Uterus (tissue), 3 donors: ENCODE measurements at regions not wholly inside any gene's neighbourhood (a gene's known extent, or its start where the extent isn't known, plus 50 kb on each side); places are given as distances from the start of the nearest gene placed in this dataset.

ENCODE experiments used
- DNase-seq, 2 donors: peaks; one replicate each; pipeline ENCODE4 v3.0.0-alpha.2; 2019 to 2020
- H3K27ac ChIP-seq, 2 donors: fragments of 200-600 bp; sonication (generic); 1 replicate in 1 of 2; 2 replicates in 1 of 2; pipeline ENCODE4 v1.5.1; 2016 to 2018
- H3K27me3 ChIP-seq, 2 donors: fragments of 200-600 bp; sonication (generic); one replicate each; pipeline ENCODE4 v1.5.1; 2018 to 2019; ENCODE audit warnings: control low read depth in 1 of 2
- H3K36me3 ChIP-seq, 2 donors: fragments of 200-600 bp; sonication (generic); one replicate each; pipeline ENCODE4 v1.5.1; 2019; ENCODE audit warnings: control low read depth in 1 of 2
- H3K4me1 ChIP-seq, 2 donors: fragments of 200-600 bp; sonication (generic); one replicate each; pipeline ENCODE4 v1.5.1; 2018 to 2019; ENCODE audit warnings: control low read depth in 1 of 2
- H3K4me3 ChIP-seq, 2 donors: fragments of 200-600 bp; sonication (generic); 1 replicate in 1 of 2; 2 replicates in 1 of 2; pipeline ENCODE4 v1.5.1; 2018 to 2019; ENCODE audit warnings: mild to moderate bottlenecking in 1 of 2
- H3K9me3 ChIP-seq, 2 donors: fragments of 200-600 bp; sonication (generic); one replicate each; pipeline ENCODE4 v1.5.1; 2019; ENCODE audit warnings: control low read depth in 1 of 2
- CTCF ChIP-seq, 4 experiments: fragments of 200-600 bp in 2 of 4; fragments of 450-650 bp in 2 of 4; sonication (generic) in 2 of 4; IDR thresholded peaks; one replicate each; pipeline ENCODE4 v1.5.1; 2016 to 2019; ENCODE audit warnings: antibody characterized with exemption in 4 of 4, mild to moderate bottlenecking in 2 of 4, moderate library complexity in 1 of 4
- POLR2A ChIP-seq, 2 donors: fragments of 450-650 bp; IDR thresholded peaks; one replicate each; pipeline ENCODE4 v1.6.1; 2016; ENCODE audit warnings: antibody characterized with exemption in 2 of 2, mild to moderate bottlenecking in 1 of 2, moderate library complexity in 1 of 2
- intact Hi-C: fragments of 100-400 bp; cut with DNase I; formaldehyde crosslinking; loops from one replicate; pipeline ENCODE4 v1.15.1; 2023; ENCODE audit warnings: low total_unique reads
- donor health status: DM: yes; HTN: yes; CAD: no.

GRCh38 chr15:97708252-97708651 lies 252.3 kb upstream of the ARRDC4 start:
- TF ChIP-seq CTCF (IDR thresholded peaks at IDR 0.05) = no peak
- no peak for TF ChIP-seq POLR2A (IDR thresholded peaks at IDR 0.05)

GRCh38 chr15:97712530-97712929 lies 248.0 kb upstream of the ARRDC4 start:
- H3K4me1 ChIP-seq = no peaks in the 10 kb centered on the region
- H3K36me3 ChIP-seq = no peaks in the 10 kb centered on the region
- no peaks in the 10 kb centered on the region for H3K9me3 ChIP-seq
- no peak for DNase-seq
- TF ChIP-seq CTCF (IDR thresholded peaks at IDR 0.05) (no peak), POLR2A (IDR thresholded peaks at IDR 0.05) (no peak)
- intact Hi-C loops = no loop called here
- H3K27me3 ChIP-seq = no peaks in the 10 kb centered on the region
- no peak overlapping the region for H3K4me3 ChIP-seq
- no peak overlapping the region for H3K27ac ChIP-seq

More at GRCh38 chr15:97708252-97708651, 252.3 kb upstream of the ARRDC4 start:
- H3K9me3 ChIP-seq = no peaks in the 10 kb centered on the region
- intact Hi-C loops = no loop called here
- no peaks in the 10 kb centered on the region for H3K36me3 ChIP-seq
- no peak overlapping the region for H3K4me3 ChIP-seq
- H3K4me1 ChIP-seq = no peaks in the 10 kb centered on the region
- no peak overlapping the region for H3K27ac ChIP-seq
- H3K27me3 ChIP-seq = no peaks in the 10 kb centered on the region
- DNase-seq = no peak

GRCh38 chr15:97717806-97718205 lies 242.7 kb upstream of the ARRDC4 start:
- H3K27me3 ChIP-seq = no peaks in the 10 kb centered on the region
- no peaks in the 10 kb centered on the region for H3K9me3 ChIP-seq
- TF ChIP-seq CTCF (IDR thresholded peaks at IDR 0.05) = no peak
- no peak for TF ChIP-seq POLR2A (IDR thresholded peaks at IDR 0.05)
- no peaks in the 10 kb centered on the region for H3K4me1 ChIP-seq
- no peak overlapping the region for H3K4me3 ChIP-seq
- DNase-seq = no peak
- no peak overlapping the region for H3K27ac ChIP-seq
- intact Hi-C loops = no loop called here
- H3K36me3 ChIP-seq = no peaks in the 10 kb centered on the region

GRCh38 chr15:97718509-97718908 lies 242.0 kb upstream of the ARRDC4 start:
- Histone ChIP-seq H3K9me3 (no peaks in the 10 kb centered on the region), H3K4me3 (no peak overlapping the region), H3K4me1 (no peaks in the 10 kb centered on the region), H3K27ac (no peak overlapping the region), H3K36me3 (no peaks in the 10 kb centered on the region), H3K27me3 (no peaks in the 10 kb centered on the region)
- intact Hi-C loops = no loop called here
- TF ChIP-seq POLR2A (IDR thresholded peaks at IDR 0.05) (no peak), CTCF (IDR thresholded peaks at IDR 0.05) (no peak)
- DNase-seq = no peak

GRCh38 chr15:97728791-97729190 lies 231.7 kb upstream of the ARRDC4 start:
- no peak overlapping the region for H3K4me3 ChIP-seq
- TF ChIP-seq POLR2A (IDR thresholded peaks at IDR 0.05) (no peak), CTCF (IDR thresholded peaks at IDR 0.05) (no peak)
- H3K27ac ChIP-seq = no peak overlapping the region
- DNase-seq = no peak
- no peaks in the 10 kb centered on the region for H3K36me3 ChIP-seq
- intact Hi-C loops = no loop called here
- H3K4me1 ChIP-seq = no peaks in the 10 kb centered on the region
- no peaks in the 10 kb centered on the region for H3K9me3 ChIP-seq
- H3K27me3 ChIP-seq = no peaks in the 10 kb centered on the region
